Thyroid gland (tissue), 4 donors: ENCODE measurements at regions not wholly inside any gene's neighbourhood (a gene's known extent, or its start where the extent isn't known, plus 50 kb on each side); places are given as distances from the start of the nearest gene placed in this dataset.

Experiments
- CTCF ChIP-seq, 6 experiments: fragments of 200-600 bp in 3 of 6; fragments of 450-650 bp in 3 of 6; sonication (generic) in 3 of 6; IDR thresholded peaks; one replicate each; pipeline ENCODE4 v1.5.1; 2016 to 2019; ENCODE audit warnings: antibody characterized with exemption in 6 of 6, mild to moderate bottlenecking in 2 of 6, inconsistent platforms in 1 of 6, moderate library complexity in 1 of 6
- POLR2A ChIP-seq, 2 donors: fragments of 450-650 bp; IDR thresholded peaks; one replicate each; pipeline ENCODE4 v1.6.1; 2017; ENCODE audit warnings: antibody characterized with exemption in 2 of 2, mild to moderate bottlenecking in 2 of 2, moderate library complexity in 1 of 2

GRCh38 chr22:25367756-25368155 lies 148.3 kb downstream of the CRYBB2 start:
- no peak for TF ChIP-seq CTCF (IDR thresholded peaks at IDR 0.05)
- TF ChIP-seq POLR2A (IDR thresholded peaks at IDR 0.05), result no peak
